COLO829 (cell line): ENCODE measurements at regions not wholly inside any gene's neighbourhood (a gene's known extent, or its start where the extent isn't known, plus 50 kb on each side); places are given as distances from the start of the nearest gene placed in this dataset.

Experiments
- DNase-seq: peaks from one replicate; pipeline ENCODE4 v3.0.0; 2012; ENCODE audit warnings: low spot score

DNA sequence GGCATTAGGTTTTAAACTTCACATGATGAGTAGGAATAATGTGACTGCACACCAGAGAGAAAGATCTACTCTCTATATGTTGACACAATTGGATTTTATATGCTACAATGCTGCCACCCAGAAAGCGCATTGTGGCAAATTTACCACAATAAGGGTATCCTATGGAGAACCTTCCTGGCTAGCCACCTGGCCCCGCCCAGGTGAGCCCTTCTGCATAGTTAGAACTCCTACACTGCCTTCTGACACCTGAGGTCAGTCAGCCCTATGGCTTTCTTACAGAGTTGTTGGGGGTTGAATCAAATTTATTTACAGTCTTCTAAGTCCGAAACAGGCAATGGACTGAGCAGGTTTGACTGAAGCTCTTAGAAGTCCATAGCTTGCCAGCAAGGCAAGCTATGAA, 153.8 kb upstream of the S100G start:
- DNase-seq: no peak

DNA sequence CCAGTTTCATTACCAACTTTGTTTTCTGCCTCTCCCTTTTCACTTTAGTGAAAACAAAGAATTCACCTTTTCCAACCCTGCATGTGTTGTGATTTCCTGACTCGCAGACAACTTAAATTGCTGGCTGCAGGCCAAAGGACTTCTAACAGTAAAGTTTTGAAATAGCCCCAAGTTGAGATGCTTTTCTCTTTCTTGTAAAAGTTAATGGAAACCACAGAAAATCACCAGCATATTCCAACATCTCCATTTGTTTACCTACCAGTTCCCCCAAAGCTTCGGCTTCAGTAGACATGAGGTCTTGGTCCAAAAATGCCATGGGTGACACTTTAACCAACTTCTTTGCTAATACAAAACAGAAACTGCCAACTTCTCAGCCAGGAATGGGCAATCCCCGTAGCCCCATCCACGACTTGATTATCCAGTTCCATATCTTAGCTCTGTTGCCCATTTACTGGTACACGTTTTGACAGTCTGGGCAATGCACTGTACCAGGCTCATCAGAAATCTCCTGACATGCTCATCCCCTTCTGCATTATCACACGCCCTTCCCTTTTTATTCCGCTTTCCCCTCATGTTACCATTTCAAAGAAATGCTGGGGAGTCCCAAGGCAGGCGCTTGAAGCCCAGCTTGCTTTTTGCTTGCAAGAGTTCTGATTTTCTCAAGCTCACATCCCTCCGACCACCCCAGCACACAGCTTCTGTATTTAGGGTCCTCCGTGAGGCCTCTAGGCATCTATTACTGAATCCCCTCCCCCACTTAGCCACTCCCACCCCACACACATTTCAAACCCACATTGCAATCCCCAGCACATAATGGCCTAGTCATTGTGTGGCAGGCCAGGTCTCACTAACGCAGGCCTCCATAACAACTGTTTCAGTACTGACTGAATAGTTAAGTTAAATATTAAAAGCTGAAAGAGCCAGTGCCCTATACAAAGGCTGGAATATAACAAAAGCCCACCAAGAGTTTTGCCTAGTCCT, 137.9 kb upstream of the S100G start:
- DNase-seq: no peak

DNA sequence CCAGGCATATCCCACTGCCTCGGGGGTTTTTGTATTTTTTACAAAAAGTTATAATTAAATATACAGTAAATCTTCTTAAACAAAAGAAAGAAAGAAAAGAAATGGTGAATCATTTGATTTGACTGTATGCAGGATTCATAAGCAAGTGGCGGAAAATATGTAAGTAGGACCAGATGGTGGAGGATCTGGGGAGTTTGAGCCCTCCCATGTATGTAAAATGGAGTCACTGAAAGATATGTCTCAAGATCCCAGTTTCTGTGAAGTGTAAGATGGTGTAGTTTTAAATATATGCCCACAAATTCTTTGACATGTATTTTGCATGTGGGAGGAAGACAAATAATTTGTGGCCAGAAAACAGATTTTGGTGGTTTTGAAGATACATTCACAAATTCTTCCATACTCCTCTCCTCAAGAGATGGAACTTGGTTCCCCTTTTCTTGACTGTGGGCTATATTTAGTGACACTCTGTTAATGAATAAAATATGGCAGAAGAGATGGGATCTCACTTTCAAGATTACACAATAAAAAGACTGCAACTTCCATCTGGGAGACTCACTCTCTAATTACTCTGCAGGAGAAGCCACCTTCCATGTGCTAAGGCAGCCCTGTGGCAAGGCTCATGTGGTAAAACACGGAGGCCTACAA, 133.6 kb upstream of the S100G start:
- no peak for DNase-seq

DNA sequence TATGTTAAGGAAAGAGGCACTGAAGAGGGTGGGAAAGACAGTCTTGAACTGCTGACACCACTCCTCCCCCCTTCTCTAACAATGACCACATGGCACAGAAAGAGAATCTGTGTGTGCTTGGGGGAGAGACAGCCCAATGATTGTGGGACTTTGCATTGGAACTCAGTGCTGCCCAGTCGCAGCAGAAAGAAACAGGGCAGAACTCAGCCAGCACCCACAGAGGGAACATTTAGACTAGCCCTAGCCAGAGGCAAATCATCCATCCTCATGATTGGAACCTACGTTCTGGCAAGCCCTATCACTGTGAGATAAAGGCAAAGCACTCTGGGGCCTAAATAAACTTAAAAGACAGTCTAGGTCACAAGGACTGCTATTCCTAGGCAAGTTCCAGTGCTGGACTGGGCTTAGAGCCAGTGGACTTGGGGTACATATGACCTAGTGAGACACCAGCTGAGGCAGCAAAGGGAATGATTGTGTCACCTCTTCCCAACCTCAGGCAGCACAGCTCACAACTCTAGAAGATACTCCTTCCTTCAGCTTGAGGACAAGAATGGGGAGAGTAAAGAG, 132.8 kb upstream of the S100G start:
- no peak for DNase-seq

DNA sequence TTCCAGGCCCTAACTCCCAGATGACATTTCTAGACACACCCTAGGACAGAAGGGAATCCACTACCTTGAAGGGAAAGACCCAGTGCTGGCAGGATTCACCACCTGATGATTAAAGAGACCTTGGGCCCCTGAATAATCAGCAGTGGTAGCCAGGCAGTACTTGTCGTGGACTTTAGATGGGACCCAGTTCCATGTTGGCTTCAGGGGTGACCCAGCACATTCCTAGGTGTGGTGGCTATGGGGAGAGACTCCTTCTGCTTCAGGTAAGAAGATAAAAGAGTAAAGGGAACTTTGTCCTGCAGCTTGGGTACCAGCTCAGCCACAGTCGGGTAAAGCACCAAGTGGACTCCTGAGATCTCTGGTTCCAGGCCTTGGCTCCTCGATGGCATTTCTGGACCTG, 131.8 kb upstream of the S100G start:
- no peak for DNase-seq

DNA sequence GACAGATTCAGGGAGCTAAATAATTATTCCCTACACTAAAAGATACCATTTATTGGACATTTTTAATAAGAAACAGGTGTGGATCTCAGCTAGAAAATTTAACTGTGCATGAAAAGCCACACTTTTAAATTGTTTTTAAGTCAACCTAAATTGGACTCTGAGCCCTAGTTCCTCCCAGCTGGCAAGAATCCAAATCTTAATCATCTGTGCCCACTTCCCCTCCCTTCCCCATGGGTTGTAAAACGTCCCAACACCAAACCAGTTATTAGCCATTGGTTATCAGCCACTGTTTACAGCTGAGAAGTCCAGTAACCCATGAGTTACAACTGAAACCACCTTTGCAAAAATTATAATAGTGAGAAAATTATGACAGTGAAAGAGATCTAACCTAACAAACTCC, 125.6 kb upstream of the S100G start:
- DNase-seq: no peak

DNA sequence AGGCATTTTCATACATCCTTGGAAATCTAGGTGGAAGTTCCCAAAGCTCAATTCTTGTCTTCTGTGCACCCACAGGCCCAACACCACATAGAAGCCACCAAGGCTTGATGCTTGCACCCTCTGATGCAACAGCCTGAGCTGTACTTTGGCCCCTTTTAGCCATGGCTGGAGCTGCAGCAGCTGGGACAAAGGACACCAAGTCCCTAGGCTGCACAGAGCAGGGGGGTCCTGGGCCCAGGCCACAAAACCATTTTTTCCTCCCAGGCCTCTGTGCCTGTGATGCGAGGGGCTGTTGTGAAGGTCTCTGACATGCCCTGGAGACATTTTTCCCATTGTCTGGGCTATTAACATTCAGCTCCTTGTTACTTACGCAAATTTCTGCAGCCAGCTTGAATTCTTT, 124.0 kb upstream of the S100G start:
- DNase-seq: no peak

DNA sequence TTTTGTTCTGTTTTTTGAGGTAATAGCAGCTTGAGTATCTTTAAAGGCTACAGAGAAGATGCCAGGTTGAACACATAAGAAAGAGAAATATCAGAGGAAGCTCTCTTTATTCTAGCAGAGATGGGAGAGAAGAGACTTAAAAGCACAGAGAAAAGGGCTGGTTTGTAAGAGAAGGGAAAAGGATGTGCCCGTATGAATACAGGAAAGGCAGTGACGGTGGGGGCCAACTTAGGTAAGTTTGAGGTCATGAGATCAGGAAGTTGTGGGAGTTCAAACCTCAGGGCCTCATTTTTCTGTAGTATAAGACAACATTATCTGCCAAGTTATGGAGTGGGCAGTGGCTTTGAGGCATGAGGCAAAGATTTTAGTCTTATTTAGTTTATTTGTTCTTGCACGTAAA, 121.3 kb upstream of the S100G start:
- DNase-seq: no peak
